Activated T-cell treated with anti-CD3 and anti-CD28 coated beads, Interleukin-2, amount 50 U/mL, for 1 hour (primary cell): ENCODE measurements at regions not wholly inside any gene's neighbourhood (a gene's known extent, or its start where the extent isn't known, plus 50 kb on each side); places are given as distances from the start of the nearest gene placed in this dataset.
"Not testable (repeated sequence)": the region's sequence is repeated elsewhere in the genome, so short reads cannot be mapped to it uniquely, and the experiment has no call there.

Experiments
- DNase-seq: peaks from one replicate; pipeline ENCODE4 v3.0.0-alpha.2; 2020

GRCh38 chr11:82194521-82194920 is 539.1 kb downstream of the FAM181B start:
- no peak for DNase-seq

- DNase-seq = no peak
Measured at GRCh38 chr11:82191695-82192094, 542.0 kb downstream of the FAM181B start.

GRCh38 chr11:82185925-82186324 is 547.7 kb downstream of the FAM181B start:
- no peak for DNase-seq

- DNase-seq = no peak
Measured at GRCh38 chr11:82184966-82185365, 548.7 kb downstream of the FAM181B start.

GRCh38 chr11:82183346-82183745 is 550.3 kb downstream of the FAM181B start:
- no peak for DNase-seq

GRCh38 chr11:82182697-82183096 is 551.0 kb downstream of the FAM181B start:
- not testable (repeated sequence) for DNase-seq

- not testable (repeated sequence) for DNase-seq
Measured at GRCh38 chr11:82181796-82182195, 551.9 kb downstream of the FAM181B start.

- no peak for DNase-seq
Measured at GRCh38 chr11:82176945-82177344, 556.7 kb downstream of the FAM181B start.

- no peak for DNase-seq
Measured at GRCh38 chr11:82176365-82176764, 557.3 kb downstream of the FAM181B start.

GRCh38 chr11:82174610-82175009 is 559.1 kb downstream of the FAM181B start:
- no peak for DNase-seq

- DNase-seq = no peak
Measured at GRCh38 chr11:82146789-82147188, 586.9 kb downstream of the FAM181B start.

GRCh38 chr11:82118946-82119345 is 614.7 kb downstream of the FAM181B start:
- no peak for DNase-seq

GRCh38 chr11:82117362-82117761 is 616.3 kb downstream of the FAM181B start:
- DNase-seq = no peak

- DNase-seq = no peak
Measured at GRCh38 chr11:82105331-82105998, 628.2 kb downstream of the FAM181B start.

GRCh38 chr11:82092904-82093303 is 640.8 kb downstream of the FAM181B start:
- no peak for DNase-seq

- no peak for DNase-seq
Measured at GRCh38 chr11:82089426-82089825, 644.2 kb downstream of the FAM181B start.

- DNase-seq = no peak
Measured at GRCh38 chr11:82085493-82085892, 648.2 kb downstream of the FAM181B start.

- no peak for DNase-seq
Measured at GRCh38 chr11:82082976-82083375, 650.7 kb downstream of the FAM181B start.

- DNase-seq = no peak
Measured at GRCh38 chr11:82080160-82080559, 653.5 kb downstream of the FAM181B start.

GRCh38 chr11:82076126-82076525 is 657.5 kb downstream of the FAM181B start:
- no peak for DNase-seq

- DNase-seq = no peak
Measured at GRCh38 chr11:82059505-82059904, 674.2 kb downstream of the FAM181B start.

- DNase-seq = no peak
Measured at GRCh38 chr11:82056450-82056849, 677.2 kb downstream of the FAM181B start.

GRCh38 chr11:82049199-82049598 is 684.5 kb downstream of the FAM181B start:
- no peak for DNase-seq

- no peak for DNase-seq
Measured at GRCh38 chr11:82047200-82047599, 686.5 kb downstream of the FAM181B start.

GRCh38 chr11:82046778-82047177 is 686.9 kb downstream of the FAM181B start:
- no peak for DNase-seq
